H1 (cell line): ENCODE measurements at regions not wholly inside any gene's neighbourhood (a gene's known extent, or its start where the extent isn't known, plus 50 kb on each side); places are given as distances from the start of the nearest gene placed in this dataset.
"Not testable (repeated sequence)": the region's sequence is repeated elsewhere in the genome, so short reads cannot be mapped to it uniquely, and the experiment has no call there.

Experiments
- CTCF ChIA-PET: fragments of 300-600 bp; sonication (Branson Sonifier 250); formaldehyde crosslinking; loops from one replicate; lab custom pipeline; 2021; ENCODE audit not compliant: partially characterized antibody; lab: Charles Lee
- POLR2A ChIA-PET: fragments of 300-600 bp; sonication (Branson Sonifier 250); formaldehyde crosslinking; loops from one replicate; lab custom pipeline; 2021; ENCODE audit warnings: inconsistent platforms; ENCODE audit not compliant: partially characterized antibody; lab: Charles Lee
- DNase-seq, 2 experiments: peaks; one replicate each; pipeline versions ENCODE4 v3.0.0 to v3.0.0-alpha.2; 2010 to 2022; ENCODE audit warnings: low spot score in 2 of 2, low read depth in 1 of 2, mixed read lengths in 1 of 2
- FAIRE-seq: peaks from 2 replicates; lab custom pipeline; 2011; peaks lifted over from hg19 to GRCh38; lab: Jason Lieb, UNC
- H2AFZ ChIP-seq: 2 replicates; pipeline ENCODE4 v1.8.1; 2012; ENCODE audit warnings: low read length, inconsistent platforms
- H2AK5ac ChIP-seq: 2 replicates; pipeline ENCODE4 v1.6.1; 2013; ENCODE audit warnings: low read depth, low read length
- H2BK120ac ChIP-seq: replicated peaks from 2 replicates; pipeline ENCODE3; 2013; ENCODE audit warnings: low read depth, low read length, inconsistent platforms
- H2BK12ac ChIP-seq: 2 replicates; pipeline ENCODE4 v1.6.1; 2013; ENCODE audit warnings: low read depth, low read length
- H2BK15ac ChIP-seq: 2 replicates; pipeline ENCODE4 v1.6.1; 2013; ENCODE audit warnings: low read length
- H2BK20ac ChIP-seq: 2 replicates; pipeline ENCODE4 v1.6.1; 2013; ENCODE audit warnings: low read length
- H2BK5ac ChIP-seq: 2 replicates; pipeline ENCODE4 v1.6.1; 2013; ENCODE audit warnings: low read depth, low read length
- H3K14ac ChIP-seq: 2 replicates; pipeline ENCODE4 v1.6.1; 2013; ENCODE audit warnings: inconsistent platforms; ENCODE audit not compliant: insufficient read length
- H3K18ac ChIP-seq: 2 replicates; pipeline ENCODE4 v1.6.1; 2013; ENCODE audit warnings: low read length; ENCODE audit errors: extremely low read depth
- H3K23ac ChIP-seq: 2 replicates; pipeline ENCODE4 v1.6.1; 2013; ENCODE audit warnings: inconsistent platforms; ENCODE audit not compliant: insufficient read length
- H3K23me2 ChIP-seq: 2 replicates; pipeline ENCODE4 v1.6.1; 2013; ENCODE audit warnings: low read depth, low read length
- H3K27ac ChIP-seq: 2 replicates; pipeline ENCODE4 v1.6.1; 2011; ENCODE audit warnings: low read depth, low read length, inconsistent platforms
- H3K27me3 ChIP-seq, 4 experiments: replicated peaks in 1 of 4; 1 replicate in 1 of 4; 2 replicates in 3 of 4; pipeline versions ENCODE4 v1.6.1 to v1.8.1; 2011 to 2013; ENCODE audit warnings: low read length in 3 of 4, mild to moderate bottlenecking in 3 of 4, inconsistent platforms in 2 of 4, mixed read lengths in 2 of 4, moderate library complexity in 1 of 4; ENCODE audit not compliant: control insufficient read depth in 3 of 4, insufficient read depth in 3 of 4; ENCODE audit errors: extremely low read depth in 1 of 4
- H3K36me3 ChIP-seq, 4 experiments: 2 replicates each; pipeline versions ENCODE4 v1.6.1 to v1.8.1; 2011 to 2013; ENCODE audit warnings: mild to moderate bottlenecking in 4 of 4, low read length in 3 of 4, moderate library complexity in 2 of 4, control low read depth in 1 of 4, inconsistent platforms in 1 of 4; ENCODE audit not compliant: insufficient read depth in 4 of 4, control insufficient read depth in 2 of 4
- H3K4ac ChIP-seq: replicated peaks from 2 replicates; pipeline ENCODE3; 2013; ENCODE audit warnings: low read length, low read depth, mixed read lengths, inconsistent platforms; ENCODE audit not compliant: insufficient read length
- H3K4me1 ChIP-seq, 4 experiments: replicated peaks in 1 of 4; 1 replicate in 1 of 4; 2 replicates in 3 of 4; pipeline versions ENCODE4 v1.6.1 to v1.8.1; 2011 to 2013; ENCODE audit warnings: low read length in 3 of 4, inconsistent platforms in 2 of 4, mixed read lengths in 1 of 4; ENCODE audit not compliant: insufficient read depth in 4 of 4, control insufficient read depth in 3 of 4
- H3K4me2 ChIP-seq, 2 experiments: 2 replicates each; pipeline versions ENCODE4 v1.6.1 to v1.8.1; 2011 to 2013; ENCODE audit warnings: low read depth in 2 of 2, low read length in 2 of 2, control low read depth in 1 of 2, inconsistent platforms in 1 of 2, mild to moderate bottlenecking in 1 of 2; ENCODE audit not compliant: insufficient read depth in 1 of 2
- H3K4me3 ChIP-seq, 4 experiments: fragments of 200-600, 300-600 bp in 1 of 4; sonication (generic), shearing (Covaris generic), sonication (Bioruptor Twin) in 1 of 4; 2 replicates each; pipeline versions ENCODE4 v1.5.1 to v1.8.1; 2011 to 2016; ENCODE audit warnings: low read length in 4 of 4, low read depth in 3 of 4, control low read depth in 2 of 4, inconsistent platforms in 2 of 4, mild to moderate bottlenecking in 2 of 4, mixed read lengths in 1 of 4, moderate library complexity in 1 of 4; ENCODE audit not compliant: insufficient read depth in 2 of 4; ENCODE audit errors: extremely low read depth in 1 of 4
- H3K56ac ChIP-seq: replicated peaks from 2 replicates; pipeline ENCODE3; 2013; ENCODE audit warnings: low read depth, mild to moderate bottlenecking, mixed read lengths, low read length, inconsistent platforms; ENCODE audit not compliant: insufficient read length
- H3K79me1 ChIP-seq: 2 replicates; pipeline ENCODE4 v1.6.1; 2013; ENCODE audit warnings: low read depth, low read length, control low read depth
- H3K79me2 ChIP-seq, 2 experiments: 2 replicates each; pipeline versions ENCODE4 v1.6.1 to v1.8.1; 2012 to 2013; ENCODE audit warnings: low read length in 2 of 2, mild to moderate bottlenecking in 2 of 2, inconsistent platforms in 1 of 2; ENCODE audit not compliant: insufficient read depth in 2 of 2, control insufficient read depth in 1 of 2
- H3K9ac ChIP-seq, 4 experiments: replicated peaks in 1 of 4; 1 replicate in 1 of 4; 2 replicates in 3 of 4; pipeline versions ENCODE4 v1.6.1 to v1.8.1; 2011 to 2013; ENCODE audit warnings: low read depth in 3 of 4, low read length in 3 of 4, control low read depth in 2 of 4, mild to moderate bottlenecking in 2 of 4, moderate library complexity in 2 of 4, inconsistent platforms in 1 of 4; ENCODE audit errors: extremely low read depth in 1 of 4
- H3K9me3 ChIP-seq, 2 experiments: 2 replicates each; pipeline versions ENCODE4 v1.6.1 to v1.8.1; 2012 to 2013; ENCODE audit warnings: mild to moderate bottlenecking in 2 of 2, moderate library complexity in 2 of 2, control low read depth in 1 of 2, inconsistent platforms in 1 of 2, low read depth in 1 of 2, low read length in 1 of 2, mixed read lengths in 1 of 2; ENCODE audit not compliant: insufficient read depth in 2 of 2
- H4K20me1 ChIP-seq, 2 experiments: replicated peaks in 1 of 2; 2 replicates each; pipeline versions ENCODE3 to v1.8.1; 2011 to 2013; ENCODE audit warnings: inconsistent platforms in 2 of 2, low read length in 2 of 2, mild to moderate bottlenecking in 1 of 2; ENCODE audit not compliant: insufficient read depth in 2 of 2, control insufficient read depth in 1 of 2
- H4K5ac ChIP-seq: 2 replicates; pipeline ENCODE4 v1.6.1; 2013; ENCODE audit warnings: low read length, low read depth, mixed read lengths, inconsistent platforms; ENCODE audit not compliant: insufficient read length
- H4K8ac ChIP-seq: 2 replicates; pipeline ENCODE4 v1.8.0; 2013; ENCODE audit warnings: mild to moderate bottlenecking, moderate library complexity, low read length, inconsistent platforms; ENCODE audit not compliant: insufficient read depth; ENCODE audit errors: extremely low read depth
- H4K91ac ChIP-seq: replicated peaks from 2 replicates; pipeline ENCODE3; 2013; ENCODE audit warnings: low read length, mixed read lengths, inconsistent platforms; ENCODE audit not compliant: insufficient read length
- WGBS, 2 experiments: shearing (Covaris generic) in 1 of 2; methylation state at CpG; one replicate each; pipeline versions ENCODE4 v1.1.6 to v1.1.7; 2013 to 2015; ENCODE audit warnings: low lambda C conversion rate in 2 of 2, mixed read lengths in 2 of 2, inconsistent platforms in 1 of 2, low coverage in 1 of 2, missing lambda C conversion rate in 1 of 2; ENCODE audit not compliant: insufficient replicate concordance in 2 of 2, insufficient coverage in 1 of 2, insufficient read length in 1 of 2; ENCODE audit errors: extremely low coverage in 1 of 2, missing lambda C conversion rate in 1 of 2; 5-methylcytosine and 5-hydroxymethylcytosine counted together

DNA sequence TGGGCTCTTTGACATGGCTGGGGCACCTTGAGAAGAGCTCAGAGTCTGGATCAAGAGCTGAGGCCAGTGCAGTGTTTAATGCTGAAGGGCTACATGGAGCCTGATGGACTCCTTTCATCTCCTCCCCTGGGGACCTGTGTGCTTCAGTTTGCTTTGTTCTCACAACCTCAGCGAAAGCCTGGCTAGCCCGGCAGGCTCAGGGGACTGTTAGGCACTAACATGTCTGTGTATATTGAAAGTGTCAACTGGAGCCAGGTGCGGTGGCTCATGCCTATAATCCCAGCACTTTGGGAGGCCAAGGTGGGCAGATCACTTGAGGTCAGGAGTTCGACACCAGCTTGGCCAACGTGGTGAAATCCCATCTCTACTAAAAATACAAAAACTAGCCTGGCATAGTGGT, 194.5 kb downstream of the C1orf94 start:
- H2BK12ac ChIP-seq, H2BK15ac ChIP-seq, H3K4me1 ChIP-seq, H3K79me1 ChIP-seq, H4K5ac ChIP-seq, H2BK20ac ChIP-seq, H3K27ac ChIP-seq, H3K23me2 ChIP-seq, H2AFZ ChIP-seq, H3K9me3 ChIP-seq, H4K91ac ChIP-seq, H2AK5ac ChIP-seq, H3K18ac ChIP-seq, H4K8ac ChIP-seq, H3K4me3 ChIP-seq, H3K79me2 ChIP-seq, H3K9ac ChIP-seq, H3K14ac ChIP-seq, H4K20me1 ChIP-seq, H3K27me3 ChIP-seq, H2BK120ac ChIP-seq, FAIRE-seq, H3K23ac ChIP-seq, H2BK5ac ChIP-seq, H3K4ac ChIP-seq, H3K36me3 ChIP-seq, H3K4me2 ChIP-seq, H3K56ac ChIP-seq: not testable (repeated sequence)
- WGBS, 2 experiments, result 92% methylated on average over 5 of the region's 5 CpGs; no CpG with 5 or more reads in 1 of the 2 experiments
- peak in 1 of 2 experiments; percentile 19 for DNase-seq
- ChIA-PET CTCF (interaction anchor here (0.6 to 2.5 kb wide), 4 partner anchors 12 to 192 kb away, joined by 3 to 11 read pairs (median 3); no protein-coding TSS in a partner anchor), POLR2A (interaction anchor here (1.7 kb wide), 1 partner anchor 11 kb away, joined by 3 read pairs; no protein-coding TSS in a partner anchor)
